ENCODE measurements at regions not wholly inside any gene's neighbourhood (a gene's known extent, or its start where the extent isn't known, plus 50 kb on each side); places are given as distances from the start of the nearest gene placed in this dataset.

- no peak for TF ChIP-seq CTCF (conservative IDR thresholded peaks at IDR 0.05; ENCODE audit: low read depth in 2 of 2)
- TF ChIP-seq EZH2phosphoT487 (IDR thresholded peaks at IDR 0.05; ENCODE audit: unreplicated experiment) = no peak
- TF ChIP-seq POLR2AphosphoS5 (IDR thresholded peaks at IDR 0.05; ENCODE audit: low read depth) = no peak
- TF ChIP-seq EZH2 (IDR thresholded peaks at IDR 0.05; ENCODE audit: low read depth, unreplicated experiment) = no peak
- no peak for TF ChIP-seq REST (IDR thresholded peaks at IDR 0.05; ENCODE audit: unreplicated experiment)
- no peak for TF ChIP-seq ZNF114 (CRISPR knock-in tag; IDR thresholded peaks at IDR 0.05)
- TF ChIP-seq CREB1 (CRISPR knock-in tag; IDR thresholded peaks at IDR 0.05; ENCODE audit: low read depth) = no peak
- TF ChIP-seq JUNB (IDR thresholded peaks at IDR 0.05; ENCODE audit: unreplicated experiment) = no peak
- TF ChIP-seq ETS1 (IDR thresholded peaks at IDR 0.05) = no peak
- TF ChIP-seq NANOG (IDR thresholded peaks at IDR 0.05; ENCODE audit: borderline replicate concordance) = no peak
- TF ChIP-seq ZNF331 (CRISPR knock-in tag; IDR thresholded peaks at IDR 0.05; ENCODE audit: low read depth) = no peak
These were observed 420.4 kb downstream of the PDCD6IP start for GRCh38 chr3:34218706-34219385.

Measured in GM23338 (cell line).